Activated T-cell treated with anti-CD3 and anti-CD28 coated beads, Interleukin-2, amount 50 U/mL, for 72 hours (primary cell): ENCODE measurements at regions not wholly inside any gene's neighbourhood (a gene's known extent, or its start where the extent isn't known, plus 50 kb on each side); places are given as distances from the start of the nearest gene placed in this dataset.
"Not testable (repeated sequence)": the region's sequence is repeated elsewhere in the genome, so short reads cannot be mapped to it uniquely, and the experiment has no call there.

Experiments
- ATAC-seq, 2 donors: fragments of 150-1000 bp; cut with Tn5 transposase; replicated peaks in 1 of 2; 2 replicates each; pipeline ENCODE4 v1.10.0; 2021; ENCODE audit warnings: moderate library complexity in 2 of 2, mild to moderate bottlenecking in 1 of 2
- DNase-seq, 2 donors: peaks; one replicate each; pipeline ENCODE4 v3.0.0; 2021 to 2022; ENCODE audit warnings: mixed read lengths in 1 of 2
- H3K27ac Mint-ChIP-seq: one replicate; pipeline ENCODE4 v1.8.0; 2022; ENCODE audit warnings: mild to moderate bottlenecking, moderate library complexity, mixed read lengths
- H3K27me3 Mint-ChIP-seq: one replicate; pipeline ENCODE4 v1.8.0; 2022; ENCODE audit warnings: low read depth, mixed read lengths
- H3K36me3 Mint-ChIP-seq, 2 donors: one replicate each; pipeline ENCODE4 v1.8.0; 2022; ENCODE audit warnings: mixed read lengths in 2 of 2, mild to moderate bottlenecking in 1 of 2; ENCODE audit not compliant: insufficient read depth in 2 of 2
- H3K4me1 Mint-ChIP-seq: one replicate; pipeline ENCODE4 v1.8.0; 2022; ENCODE audit warnings: low read depth, mixed read lengths
- H3K4me3 Mint-ChIP-seq, 2 donors: one replicate each; pipeline ENCODE4 v1.8.0; 2022; ENCODE audit warnings: mild to moderate bottlenecking in 2 of 2, mixed read lengths in 2 of 2, moderate library complexity in 2 of 2
- H3K9me3 Mint-ChIP-seq, 2 donors: one replicate each; pipeline ENCODE4 v1.8.0; 2022; ENCODE audit warnings: mixed read lengths in 2 of 2

DNA sequence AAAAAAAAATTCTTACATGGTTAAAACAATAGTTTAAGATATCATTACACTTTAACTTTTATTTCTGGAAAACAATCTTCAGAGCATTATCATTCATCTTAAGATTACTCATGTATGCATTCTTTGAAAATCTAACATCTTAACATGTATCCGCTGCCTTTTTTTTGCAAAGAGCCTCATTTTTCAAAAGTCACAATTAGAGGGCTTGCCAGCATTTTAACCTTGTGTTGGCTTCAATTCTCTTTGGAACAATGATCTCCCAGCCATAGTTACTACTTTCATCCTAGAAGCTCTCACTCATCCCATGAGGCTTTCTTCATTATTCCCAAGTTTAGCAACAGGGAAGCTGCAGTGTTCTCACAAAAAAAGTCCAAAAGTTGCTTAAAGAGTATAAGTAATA, 330.8 kb downstream of the BCKDHB start:
- Mint-ChIP-seq H3K27ac (no peak overlapping the region), H3K36me3 (peaks cover 0 to 2% of the 10 kb centered on the region in 2 donors), H3K4me3 (no peak overlapping the region), H3K9me3 (peaks cover 1 to 2% of the 10 kb centered on the region in 2 donors), H3K27me3 (no peaks in the 10 kb centered on the region), H3K4me1 (no peaks in the 10 kb centered on the region)
- DNase-seq = no peak
- ATAC-seq = no peak

DNA sequence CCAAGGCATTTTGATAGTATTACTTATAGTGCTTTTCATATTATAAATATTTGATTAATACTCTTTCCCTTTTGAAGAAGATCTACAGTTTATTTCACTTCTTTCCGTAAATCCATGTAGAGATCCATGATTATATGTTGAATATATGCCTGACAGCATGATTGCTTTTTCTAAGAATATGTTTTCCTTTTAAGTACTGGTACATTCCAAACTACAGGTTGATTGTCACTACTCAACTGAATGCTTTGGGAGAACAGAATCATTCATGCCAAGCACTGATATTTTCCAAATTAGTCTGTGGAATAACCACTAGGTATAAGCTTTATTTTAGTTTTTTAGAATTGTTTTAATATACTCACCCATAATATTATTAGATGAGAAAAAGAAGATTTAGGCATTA, 330.2 kb downstream of the BCKDHB start:
- Mint-ChIP-seq H3K4me1 (no peaks in the 10 kb centered on the region), H3K36me3 (peaks cover under 1 to 3% of the 10 kb centered on the region in 2 donors), H3K9me3 (peaks cover 3 to 6% of the 10 kb centered on the region in 2 donors), H3K27me3 (no peaks in the 10 kb centered on the region), H3K27ac (no peak overlapping the region), H3K4me3 (no peak overlapping the region)
- no peak for DNase-seq
- no peak for ATAC-seq

DNA sequence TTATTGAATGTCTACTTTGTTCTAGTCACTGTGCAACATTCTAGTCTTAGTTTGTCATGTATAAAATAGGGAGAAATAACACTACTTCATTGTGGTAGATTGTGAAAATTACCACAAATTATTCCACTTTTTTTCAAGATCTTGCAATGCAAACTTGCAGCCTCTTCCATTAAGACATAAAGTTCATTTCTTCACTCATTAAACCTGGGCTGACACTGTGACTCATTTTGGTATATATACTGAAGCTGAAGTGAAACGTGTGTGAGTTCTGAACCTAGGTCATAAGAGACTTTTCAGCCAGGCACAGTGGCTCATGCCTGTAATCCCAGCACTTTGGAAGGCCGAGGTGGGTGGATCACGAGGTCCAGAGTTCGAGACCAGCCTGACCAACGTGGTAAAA, 329.0 kb downstream of the BCKDHB start:
- no peak overlapping the region for H3K4me3 Mint-ChIP-seq

DNA sequence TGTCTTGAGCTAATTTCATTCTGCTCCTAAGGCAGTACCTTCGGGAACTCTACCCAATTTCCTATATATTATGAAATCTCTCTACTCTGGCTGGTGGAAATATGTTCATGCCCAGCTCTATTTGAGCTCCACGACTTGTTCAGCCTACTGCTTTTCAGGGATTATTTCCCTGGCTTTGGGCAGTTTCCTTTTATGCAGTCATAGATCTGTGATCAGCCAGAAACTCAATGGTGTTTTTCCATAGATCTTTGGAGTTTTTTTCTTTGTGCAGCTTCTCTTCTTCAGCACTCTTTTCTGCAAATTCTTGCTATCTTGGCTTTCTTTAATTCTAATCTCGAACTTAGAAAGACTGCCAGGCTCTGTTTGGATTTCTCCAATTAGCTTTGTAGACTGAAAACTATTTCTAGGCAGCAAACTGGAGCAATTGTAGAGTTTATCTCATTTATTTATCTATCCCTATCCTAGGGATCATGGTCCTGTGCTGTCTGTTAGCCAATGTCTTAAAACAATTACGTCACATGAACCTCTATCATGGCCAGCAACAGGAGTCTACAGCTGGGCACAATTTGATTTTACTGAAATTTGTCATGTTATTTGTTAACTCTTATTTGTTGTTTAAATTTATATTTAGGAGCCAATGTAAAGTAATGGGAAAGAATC, 328.4 kb downstream of the BCKDHB start:
- peaks cover 10 to 14% of the 10 kb centered on the region in 2 donors for H3K9me3 Mint-ChIP-seq
- H3K36me3 Mint-ChIP-seq = peaks cover 3% of the 10 kb centered on the region in 2 donors
- no peak overlapping the region for H3K27ac Mint-ChIP-seq
- no peak overlapping the region for H3K4me3 Mint-ChIP-seq
- no peaks in the 10 kb centered on the region for H3K27me3 Mint-ChIP-seq
- no peaks in the 10 kb centered on the region for H3K4me1 Mint-ChIP-seq
- no peak for DNase-seq
- ATAC-seq = no peak

More for the DNA sequence above, 329.0 kb downstream of the BCKDHB start:
- ATAC-seq (no peak), DNase-seq (no peak)
- Mint-ChIP-seq H3K9me3 (peaks cover 10 to 14% of the 10 kb centered on the region in 2 donors), H3K4me1 (no peaks in the 10 kb centered on the region), H3K27me3 (no peaks in the 10 kb centered on the region), H3K27ac (no peak overlapping the region), H3K36me3 (peaks cover 3% of the 10 kb centered on the region in 2 donors)

DNA sequence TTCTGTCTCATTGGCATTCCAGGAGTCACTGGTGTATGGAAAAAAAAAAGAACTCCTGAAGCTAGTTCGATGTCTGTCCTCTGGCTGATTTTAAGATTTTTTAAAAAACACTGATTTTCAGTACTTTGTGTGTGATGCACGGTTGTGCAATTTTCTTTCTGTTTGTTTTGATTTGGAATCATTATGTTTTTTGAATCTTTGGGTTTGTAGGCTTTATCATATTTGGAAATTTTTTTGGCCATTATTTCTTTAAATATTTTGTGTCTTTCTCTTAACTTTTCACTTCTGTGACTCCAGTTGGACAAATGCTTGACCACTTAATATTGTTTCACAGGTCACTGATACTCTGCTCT, 327.2 kb downstream of the BCKDHB start:
- Mint-ChIP-seq H3K9me3 (peaks cover 15 to 17% of the 10 kb centered on the region in 2 donors), H3K4me3 (no peak overlapping the region), H3K27me3 (no peaks in the 10 kb centered on the region)

DNA sequence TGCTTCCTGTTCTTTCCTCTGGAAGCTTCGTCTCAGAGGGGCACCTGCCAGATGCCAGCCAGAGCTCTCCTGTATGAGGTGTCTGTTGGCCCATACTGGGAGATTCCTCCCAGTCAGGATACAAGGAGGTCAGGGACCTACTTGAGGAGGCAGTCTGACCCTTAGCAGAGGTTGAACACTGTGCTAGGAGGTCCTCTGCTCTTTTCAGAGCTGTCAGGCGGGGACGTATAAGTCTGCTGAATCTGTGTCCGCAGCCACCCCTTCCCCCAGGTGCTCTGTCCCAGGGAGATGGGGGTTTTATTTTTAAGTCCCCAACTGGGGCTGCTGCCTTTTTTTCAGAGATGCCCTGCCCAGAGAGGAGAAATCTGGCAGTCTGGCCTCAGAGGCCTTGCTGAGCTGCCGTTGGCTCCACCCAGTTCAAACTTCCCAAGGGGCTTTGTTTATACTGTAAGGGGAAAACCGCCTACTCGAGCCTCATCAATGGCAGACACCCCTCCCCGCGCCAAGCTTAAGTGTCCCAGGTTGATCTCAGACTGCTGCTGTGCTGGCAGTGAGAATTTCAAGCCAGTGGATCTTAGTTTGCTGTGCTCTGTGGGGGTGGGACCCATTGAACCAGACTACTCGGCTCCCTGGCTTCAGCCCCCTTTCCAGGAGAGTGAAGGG, 326.7 kb downstream of the BCKDHB start:
- Mint-ChIP-seq H3K4me3 (no peak overlapping the region), H3K27ac (no peak overlapping the region), H3K27me3 (no peaks in the 10 kb centered on the region), H3K36me3 (peaks cover 3 to 4% of the 10 kb centered on the region in 2 donors), H3K4me1 (no peaks in the 10 kb centered on the region), H3K9me3 (peaks cover 15 to 20% of the 10 kb centered on the region in 2 donors)
- ATAC-seq (no peak), DNase-seq (no peak)

More for the DNA sequence above, 327.2 kb downstream of the BCKDHB start:
- ATAC-seq (no peak), DNase-seq (no peak)
- Mint-ChIP-seq H3K27ac (no peak overlapping the region), H3K36me3 (peaks cover 3 to 4% of the 10 kb centered on the region in 2 donors), H3K4me1 (no peaks in the 10 kb centered on the region)

DNA sequence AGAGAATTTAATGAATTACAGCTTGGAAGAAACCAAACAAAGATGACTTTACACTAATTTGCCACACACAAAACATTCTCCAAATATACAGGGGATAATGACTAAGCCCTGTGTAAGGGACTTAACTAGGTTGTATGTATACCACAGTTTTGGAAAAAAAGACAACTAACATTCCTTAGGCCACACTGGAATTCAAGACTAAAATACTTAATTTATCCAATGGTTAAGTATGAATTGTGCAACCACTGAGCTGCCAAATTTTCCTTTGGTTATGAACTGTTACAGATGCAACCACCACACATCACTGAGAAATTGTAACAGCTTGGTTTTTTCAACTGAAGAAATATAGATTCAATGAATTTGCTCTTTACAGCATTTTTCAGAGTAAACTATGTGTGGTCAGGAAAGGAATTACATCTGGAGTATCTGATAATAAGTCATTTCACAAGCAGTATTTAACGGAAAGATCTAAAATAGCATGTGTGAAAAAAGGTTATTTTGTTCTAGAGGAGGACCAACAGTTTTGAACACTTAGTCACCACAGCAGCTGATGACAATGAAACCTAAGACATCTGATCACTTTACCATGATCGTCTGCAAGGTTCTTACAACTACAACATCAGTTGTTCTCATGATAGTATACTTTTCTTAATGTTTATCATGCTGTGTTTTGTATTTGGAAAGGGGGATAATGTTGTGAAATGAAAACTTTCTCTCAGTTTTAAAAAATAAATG, 318.8 kb downstream of the BCKDHB start:
- ATAC-seq (no peak), DNase-seq (no peak)
- peaks cover 14 to 30% of the 10 kb centered on the region in 2 donors for H3K9me3 Mint-ChIP-seq
- no peaks in the 10 kb centered on the region for H3K27me3 Mint-ChIP-seq
- H3K4me1 Mint-ChIP-seq = no peaks in the 10 kb centered on the region
- peaks cover 3 to 14% of the 10 kb centered on the region in 2 donors for H3K36me3 Mint-ChIP-seq
- H3K4me3 Mint-ChIP-seq = no peak overlapping the region
- H3K27ac Mint-ChIP-seq = no peak overlapping the region

DNA sequence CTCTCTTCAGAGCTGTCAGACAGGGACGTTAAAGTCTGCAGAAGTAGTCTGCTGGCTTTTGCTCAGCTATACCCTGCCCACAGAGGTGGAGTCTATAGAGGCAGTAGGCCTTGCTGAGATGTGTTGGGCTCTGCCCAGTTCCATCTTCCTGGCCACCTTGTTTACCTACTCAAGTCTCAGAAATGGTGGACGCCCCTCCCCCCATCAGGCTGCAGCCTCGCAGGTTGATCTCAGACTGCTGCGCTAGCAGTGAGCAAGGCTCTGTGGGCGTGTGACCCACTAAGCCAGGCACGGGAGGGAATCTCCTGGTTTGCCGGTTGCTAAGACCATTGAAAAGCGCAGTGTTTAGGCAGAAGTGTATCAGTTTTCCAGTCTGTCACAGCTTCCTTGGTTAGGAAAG, 305.0 kb downstream of the BCKDHB start:
- Mint-ChIP-seq H3K4me3 (no peak overlapping the region), H3K36me3 (peaks cover 4 to 10% of the 10 kb centered on the region in 2 donors), H3K27me3 (no peaks in the 10 kb centered on the region), H3K4me1 (no peaks in the 10 kb centered on the region), H3K9me3 (peaks cover 17 to 18% of the 10 kb centered on the region in 2 donors), H3K27ac (no peak overlapping the region)
- DNase-seq (no peak), ATAC-seq (no peak)

DNA sequence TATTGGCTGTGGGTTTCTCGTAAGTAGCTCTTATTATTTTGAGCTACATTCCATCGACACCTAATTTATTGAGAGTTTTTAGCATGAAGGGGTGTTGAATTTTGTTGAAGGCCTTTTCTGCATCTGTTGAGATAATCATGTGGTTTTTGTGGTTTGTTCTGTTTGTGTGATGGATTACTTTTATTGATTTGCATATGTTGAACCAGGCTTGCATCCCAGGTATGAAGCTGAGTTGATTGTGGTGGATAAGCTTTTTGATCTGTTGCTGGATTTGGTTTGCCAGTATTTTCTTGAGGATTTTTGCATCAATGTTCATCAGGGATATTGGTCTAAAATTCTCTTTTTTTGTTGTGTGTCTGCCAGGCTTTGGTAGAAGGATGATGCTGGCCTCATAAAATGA, 301.5 kb downstream of the BCKDHB start:
- not testable (repeated sequence) for H3K4me3 Mint-ChIP-seq, H3K4me1 Mint-ChIP-seq, H3K27me3 Mint-ChIP-seq, ATAC-seq, H3K36me3 Mint-ChIP-seq, H3K27ac Mint-ChIP-seq, DNase-seq
- H3K9me3 Mint-ChIP-seq = peaks cover 10 to 12% of the 10 kb centered on the region in 2 donors

DNA sequence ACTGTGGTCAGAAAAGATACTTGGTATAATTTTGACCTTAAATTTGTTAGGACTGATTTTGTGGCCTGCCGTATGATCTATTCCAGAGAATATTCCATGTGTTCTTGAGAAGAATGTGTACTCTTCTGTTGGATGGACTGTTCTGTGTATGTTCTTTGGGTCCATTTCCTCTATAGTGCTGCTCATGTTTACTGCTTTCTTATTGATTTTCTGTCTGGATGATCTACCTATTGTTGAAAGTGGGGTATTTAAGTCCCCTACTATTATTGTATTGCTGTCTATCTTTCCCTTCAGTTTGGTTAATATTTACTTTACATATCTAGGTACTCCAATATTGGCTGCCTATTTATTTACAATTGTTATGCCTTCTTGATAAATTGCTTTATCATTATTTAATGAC, 298.4 kb downstream of the BCKDHB start:
- ATAC-seq (no peak), DNase-seq (no peak)
- Mint-ChIP-seq H3K4me1 (no peaks in the 10 kb centered on the region), H3K9me3 (peaks cover 6 to 8% of the 10 kb centered on the region in 2 donors), H3K27ac (no peak overlapping the region), H3K4me3 (no peak overlapping the region), H3K36me3 (peaks cover 0 to 5% of the 10 kb centered on the region in 2 donors), H3K27me3 (no peaks in the 10 kb centered on the region)

DNA sequence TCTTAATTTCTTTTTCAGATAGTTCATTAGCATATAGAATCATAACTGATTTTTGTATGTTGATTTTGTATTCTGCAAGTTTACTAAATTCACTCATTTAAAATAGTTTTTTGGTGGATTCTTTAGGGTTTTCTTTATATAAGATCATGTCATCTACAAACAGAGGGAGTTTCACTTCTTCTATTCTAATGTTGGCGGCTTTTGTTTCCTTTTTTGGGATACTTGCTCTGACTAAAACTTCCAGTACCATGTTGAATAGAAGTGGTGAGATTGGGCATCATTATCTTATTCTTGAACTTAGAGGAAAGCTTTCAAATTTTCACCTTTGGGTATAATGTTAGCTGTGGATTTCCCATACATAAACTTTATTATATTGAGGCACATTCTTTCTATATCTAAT, 296.9 kb downstream of the BCKDHB start:
- H3K4me3 Mint-ChIP-seq = no peak overlapping the region
- no peak overlapping the region for H3K27ac Mint-ChIP-seq
- H3K36me3 Mint-ChIP-seq = no peaks in the 10 kb centered on the region
- no peaks in the 10 kb centered on the region for H3K27me3 Mint-ChIP-seq
- no peak for DNase-seq
- no peak for ATAC-seq
- peaks cover 6 to 7% of the 10 kb centered on the region in 2 donors for H3K9me3 Mint-ChIP-seq
- no peaks in the 10 kb centered on the region for H3K4me1 Mint-ChIP-seq

DNA sequence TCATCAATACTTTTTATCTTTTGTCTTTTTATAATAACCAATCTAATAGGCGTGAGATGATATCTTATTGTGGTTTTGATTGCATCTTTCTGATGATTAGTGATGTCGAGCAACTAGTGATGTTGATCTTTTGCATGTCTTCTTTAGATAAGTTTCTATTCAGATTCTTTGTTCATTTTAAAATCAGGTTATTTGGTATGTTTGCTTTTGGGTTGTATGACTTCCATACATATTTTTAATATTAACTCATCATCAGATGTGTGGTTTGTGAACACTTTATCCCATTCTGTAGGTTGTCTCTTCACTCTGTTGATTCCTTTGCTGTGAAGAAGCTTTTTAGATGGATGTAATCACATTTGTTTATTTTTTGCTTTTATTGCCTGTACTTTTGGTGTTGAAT, 295.8 kb downstream of the BCKDHB start:
- Mint-ChIP-seq H3K36me3 (peaks cover 0 to 4% of the 10 kb centered on the region in 2 donors), H3K27me3 (no peaks in the 10 kb centered on the region), H3K9me3 (peaks cover 10% of the 10 kb centered on the region in 2 donors), H3K4me1 (no peaks in the 10 kb centered on the region), H3K27ac (no peak overlapping the region), H3K4me3 (no peak overlapping the region)
- no peak for DNase-seq
- no peak for ATAC-seq
